Mesendoderm (in vitro differentiated cells): ENCODE measurements at regions not wholly inside any gene's neighbourhood (a gene's known extent, or its start where the extent isn't known, plus 50 kb on each side); places are given as distances from the start of the nearest gene placed in this dataset.

Experiments used
- DNase-seq: peaks from one replicate; pipeline ENCODE4 v3.0.0; 2013
- H2AK5ac ChIP-seq: 2 replicates; pipeline ENCODE4 v1.6.1; 2013; ENCODE audit warnings: low read length, inconsistent platforms
- H2BK120ac ChIP-seq: 2 replicates; pipeline ENCODE4 v1.6.1; 2013; ENCODE audit warnings: low read depth, mild to moderate bottlenecking, low read length, moderate library complexity, mixed read lengths
- H2BK15ac ChIP-seq: replicated peaks from 2 replicates; pipeline ENCODE4 v1.6.1; 2013; ENCODE audit warnings: low read depth, mild to moderate bottlenecking, moderate library complexity
- H2BK5ac ChIP-seq: 2 replicates; pipeline ENCODE4 v1.6.1; 2013; ENCODE audit warnings: low read length, inconsistent platforms
- H3K18ac ChIP-seq: 2 replicates; pipeline ENCODE4 v1.6.1; 2013; ENCODE audit warnings: mild to moderate bottlenecking, low read length, mixed read lengths
- H3K23ac ChIP-seq: one replicate; pipeline ENCODE4 v1.6.1; 2013; ENCODE audit warnings: low read length
- H3K27ac ChIP-seq: 2 replicates; pipeline ENCODE4 v1.5.1; 2013; ENCODE audit warnings: low read depth, mild to moderate bottlenecking, inconsistent platforms, low read length, moderate library complexity
- H3K27me3 ChIP-seq: 2 replicates; pipeline ENCODE4 v1.6.1; 2013; ENCODE audit warnings: low read length, control low read depth, mild to moderate bottlenecking, inconsistent platforms; ENCODE audit not compliant: insufficient read depth, poor library complexity
- H3K36me3 ChIP-seq: 2 replicates; pipeline ENCODE4 v1.6.1; 2013; ENCODE audit warnings: low read length, inconsistent platforms; ENCODE audit not compliant: control insufficient read depth, insufficient read depth
- H3K4ac ChIP-seq: one replicate; pipeline ENCODE4 v1.6.1; 2013; ENCODE audit warnings: low read depth, mild to moderate bottlenecking, low read length, moderate library complexity
- H3K4me1 ChIP-seq: 2 replicates; pipeline ENCODE4 v1.6.1; 2013; ENCODE audit warnings: low read depth, low read length, inconsistent platforms; ENCODE audit not compliant: control insufficient read depth
- H3K4me2 ChIP-seq: 2 replicates; pipeline ENCODE4 v1.6.1; 2013; ENCODE audit warnings: low read length
- H3K4me3 ChIP-seq: 2 replicates; pipeline ENCODE4 v1.5.1; 2013; ENCODE audit warnings: mild to moderate bottlenecking, low read length
- H3K56ac ChIP-seq: one replicate; pipeline ENCODE4 v1.6.1; 2013; ENCODE audit warnings: low read length
- H3K79me1 ChIP-seq: 2 replicates; pipeline ENCODE4 v1.6.1; 2013; ENCODE audit warnings: low read length, inconsistent platforms
- H3K79me2 ChIP-seq: 2 replicates; pipeline ENCODE4 v1.6.1; 2013; ENCODE audit warnings: mild to moderate bottlenecking, low read length; ENCODE audit not compliant: control insufficient read depth, insufficient read depth
- H3K9ac ChIP-seq: 2 replicates; pipeline ENCODE4 v1.6.1; 2013; ENCODE audit warnings: low read length, inconsistent platforms
- H4K5ac ChIP-seq: one replicate; pipeline ENCODE4 v1.6.1; 2013; ENCODE audit warnings: low read length
- H4K8ac ChIP-seq: one replicate; pipeline ENCODE4 v1.6.1; 2013; ENCODE audit warnings: low read depth, mild to moderate bottlenecking, control low read depth, low read length, moderate library complexity
- WGBS: extraction: QIAGEN DNeasy Blood & Tissue Kit; methylation state at CpG from one replicate; pipeline ENCODE4 v1.1.7; 2013; ENCODE audit warnings: low lambda C conversion rate, missing lambda C conversion rate; ENCODE audit not compliant: insufficient coverage; ENCODE audit errors: extremely low coverage; 5-methylcytosine and 5-hydroxymethylcytosine counted together

DNA sequence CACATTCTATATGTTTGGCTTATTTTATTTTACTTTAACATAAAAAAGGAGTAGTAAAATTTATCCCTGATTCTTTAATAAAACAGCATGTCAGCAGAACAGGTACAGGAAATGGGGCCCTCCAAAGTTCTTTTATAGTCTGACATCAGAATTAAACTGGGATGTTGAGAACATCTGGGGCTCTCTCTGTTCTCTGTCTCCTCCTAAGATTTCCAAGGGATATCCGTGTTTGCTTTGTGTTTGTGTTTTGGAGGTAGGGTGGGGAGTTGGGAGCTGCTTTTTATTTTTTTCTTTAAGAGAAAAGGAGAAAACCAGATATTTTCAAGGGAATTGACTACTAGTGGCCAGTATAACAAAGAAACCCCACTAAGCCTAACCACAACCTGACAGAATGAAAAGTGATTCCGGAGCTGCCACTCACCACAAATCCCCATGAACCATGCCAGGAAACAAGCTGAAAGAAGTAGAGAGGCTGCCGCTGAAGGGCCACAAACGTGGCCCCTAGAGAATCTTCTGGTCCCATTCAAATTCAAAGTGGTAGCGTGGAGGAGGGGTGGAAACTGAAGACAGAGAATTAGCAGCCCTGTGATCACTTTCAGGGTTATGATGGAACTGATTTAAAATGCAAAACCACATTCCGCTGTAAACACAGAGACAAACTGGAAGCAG, 369.6 kb upstream of the ADGRL2 start:
- no peak overlapping the region for H2AK5ac ChIP-seq
- peaks cover 4% of the 10 kb centered on the region for H3K4me1 ChIP-seq
- H3K4me2 ChIP-seq, result no peak overlapping the region
- H3K4ac ChIP-seq, result no peak overlapping the region
- peak overlapping the region; percentile 39 for H3K18ac ChIP-seq
- no peaks in the 10 kb centered on the region for H3K36me3 ChIP-seq
- no peak overlapping the region for H3K27ac ChIP-seq
- DNase-seq, result peak; percentile 31
- no peak overlapping the region for H3K4me3 ChIP-seq
- no CpG with 5 or more reads among the region's 6 CpGs for WGBS
- H2BK5ac ChIP-seq, result no peak overlapping the region
- H3K56ac ChIP-seq, result no peak overlapping the region
- H3K9ac ChIP-seq, result no peak overlapping the region
- H4K8ac ChIP-seq, result no peak overlapping the region
- H3K23ac ChIP-seq, result no peak overlapping the region
- no peak overlapping the region for H2BK120ac ChIP-seq
- H2BK15ac ChIP-seq, result no peak overlapping the region
- no peak overlapping the region for H4K5ac ChIP-seq
- H3K79me1 ChIP-seq, result no peaks in the 10 kb centered on the region
- no peaks in the 10 kb centered on the region for H3K27me3 ChIP-seq
- H3K79me2 ChIP-seq, result no peaks in the 10 kb centered on the region

DNA sequence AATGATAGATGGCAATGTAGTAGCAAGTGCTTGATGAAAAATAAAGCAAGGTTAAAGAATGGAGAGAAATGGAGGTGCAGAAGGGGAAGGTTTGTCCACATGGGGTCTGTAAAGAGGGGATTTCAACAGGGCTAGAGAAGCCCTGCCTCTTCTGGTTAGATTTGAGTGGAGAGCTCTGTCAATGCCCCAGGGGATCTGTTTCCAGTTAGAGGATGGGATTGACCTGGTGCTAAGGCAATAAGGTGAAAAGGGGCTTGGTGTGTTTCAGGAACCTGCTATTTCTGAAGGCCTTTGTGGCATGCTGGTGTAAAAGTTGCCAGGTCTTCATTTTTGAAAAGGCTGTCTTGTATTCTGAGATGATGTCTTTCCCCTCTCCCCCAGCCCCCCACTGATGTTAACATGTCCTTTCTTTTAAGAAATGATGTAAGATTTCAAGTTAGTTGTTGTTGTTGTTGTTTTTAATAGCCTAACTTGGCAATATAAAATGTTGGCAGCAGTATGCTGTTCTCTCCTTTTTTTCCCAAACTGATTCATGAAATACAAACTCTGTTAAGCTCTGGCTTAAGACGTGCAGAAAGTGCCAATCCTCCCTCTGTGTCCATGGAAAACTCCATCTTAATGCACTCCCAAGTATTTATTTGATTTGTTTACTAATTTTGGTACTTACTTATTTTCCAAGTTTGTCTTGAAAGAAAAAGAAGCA, 370.3 kb upstream of the ADGRL2 start:
- peaks cover 4% of the 10 kb centered on the region for H3K4me1 ChIP-seq

GRCh38 chr1:81428998-81429397, 371.7 kb upstream of the ADGRL2 start:
- Histone ChIP-seq H3K9ac (no peak overlapping the region), H3K79me2 (no peaks in the 10 kb centered on the region), H3K27me3 (no peaks in the 10 kb centered on the region), H3K23ac (no peak overlapping the region), H3K56ac (no peak overlapping the region), H3K79me1 (no peaks in the 10 kb centered on the region), H4K8ac (no peak overlapping the region), H3K27ac (no peak overlapping the region), H2AK5ac (no peak overlapping the region), H3K18ac (no peak overlapping the region), H3K4me2 (no peak overlapping the region), H4K5ac (no peak overlapping the region), H2BK15ac (no peak overlapping the region), H2BK120ac (no peak overlapping the region), H3K4me3 (no peak overlapping the region), H2BK5ac (no peak overlapping the region), H3K4ac (no peak overlapping the region), H3K4me1 (peaks cover 4% of the 10 kb centered on the region), H3K36me3 (no peaks in the 10 kb centered on the region)
- WGBS, result no CpG with 5 or more reads among the region's 1 CpG
- DNase-seq, result no peak

More for the DNA sequence above, 370.3 kb upstream of the ADGRL2 start:
- Histone ChIP-seq H2BK120ac (no peak overlapping the region), H3K4me2 (no peak overlapping the region), H2AK5ac (no peak overlapping the region), H3K4me3 (no peak overlapping the region), H3K9ac (no peak overlapping the region), H4K5ac (no peak overlapping the region), H3K56ac (no peak overlapping the region), H3K4ac (no peak overlapping the region), H3K18ac (no peak overlapping the region), H3K79me2 (no peaks in the 10 kb centered on the region), H4K8ac (no peak overlapping the region), H3K27ac (no peak overlapping the region), H2BK15ac (no peak overlapping the region), H3K79me1 (no peaks in the 10 kb centered on the region), H3K27me3 (no peaks in the 10 kb centered on the region), H2BK5ac (no peak overlapping the region), H3K23ac (no peak overlapping the region), H3K36me3 (no peaks in the 10 kb centered on the region)
- peak; percentile 38 for DNase-seq
- WGBS, result no CpG with 5 or more reads among the region's 1 CpG

DNA sequence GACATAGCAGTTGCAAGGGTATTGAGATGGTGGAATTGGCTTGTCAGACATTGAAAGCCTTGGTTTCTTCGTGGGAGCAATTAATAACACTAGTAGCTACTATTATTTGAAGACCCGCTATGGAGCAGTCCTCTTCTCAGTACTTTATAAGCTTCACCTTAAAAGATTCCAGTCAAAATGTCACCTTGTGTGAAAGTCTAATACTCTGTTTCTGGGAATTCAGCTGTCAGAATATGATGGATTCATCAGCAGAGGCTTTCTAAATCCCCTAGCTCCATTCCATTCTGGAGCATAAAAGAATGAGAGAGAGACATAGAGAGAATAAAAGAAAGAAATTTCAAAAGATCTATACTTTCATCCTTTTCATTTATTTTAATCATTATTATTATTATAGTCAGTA, 375.9 kb upstream of the ADGRL2 start:
- no peak overlapping the region for H2AK5ac ChIP-seq
- H3K4me3 ChIP-seq, result no peak overlapping the region
- no peak overlapping the region for H3K18ac ChIP-seq
- H2BK15ac ChIP-seq, result no peak overlapping the region
- DNase-seq, result no peak
- no peak overlapping the region for H3K56ac ChIP-seq
- no peak overlapping the region for H2BK5ac ChIP-seq
- no peaks in the 10 kb centered on the region for H3K79me1 ChIP-seq
- no peak overlapping the region for H3K4ac ChIP-seq
- no peaks in the 10 kb centered on the region for H3K4me1 ChIP-seq
- no CpG with 5 or more reads among the region's 2 CpGs for WGBS
- no peak overlapping the region for H3K27ac ChIP-seq
- no peak overlapping the region for H4K8ac ChIP-seq
- H2BK120ac ChIP-seq, result no peak overlapping the region
- H3K36me3 ChIP-seq, result no peaks in the 10 kb centered on the region
- H4K5ac ChIP-seq, result no peak overlapping the region
- H3K4me2 ChIP-seq, result no peak overlapping the region
- no peaks in the 10 kb centered on the region for H3K79me2 ChIP-seq
- no peak overlapping the region for H3K9ac ChIP-seq
- H3K23ac ChIP-seq, result no peak overlapping the region
- H3K27me3 ChIP-seq, result no peaks in the 10 kb centered on the region

- Histone ChIP-seq H2BK15ac (no peak overlapping the region), H4K8ac (no peak overlapping the region), H3K18ac (no peak overlapping the region), H3K79me2 (no peaks in the 10 kb centered on the region), H3K4me2 (no peak overlapping the region), H3K4ac (no peak overlapping the region), H2AK5ac (no peak overlapping the region), H4K5ac (no peak overlapping the region), H2BK120ac (no peak overlapping the region), H3K36me3 (no peaks in the 10 kb centered on the region), H3K9ac (no peak overlapping the region), H3K27ac (no peak overlapping the region), H3K4me3 (no peak overlapping the region), H3K23ac (no peak overlapping the region), H3K27me3 (no peaks in the 10 kb centered on the region), H3K56ac (no peak overlapping the region), H3K79me1 (no peaks in the 10 kb centered on the region), H3K4me1 (no peaks in the 10 kb centered on the region), H2BK5ac (no peak overlapping the region)
- no CpG with 5 or more reads among the region's 5 CpGs for WGBS
- no peak for DNase-seq
Observed at GRCh38 chr1:81424061-81424460, 376.7 kb upstream of the ADGRL2 start.
